ENCODE measurements at regions not wholly inside any gene's neighbourhood (a gene's known extent, or its start where the extent isn't known, plus 50 kb on each side); places are given as distances from the start of the nearest gene placed in this dataset.

GRCh38 chr5:169395136-169395535 lies 94.2 kb upstream of the SLIT3 start:
- DNase-seq: no peak
- Histone ChIP-seq H3K9me3 (peaks cover 6% of the 10 kb centered on the region; the same call in 1 of the 2 replicates), H3K4me1 (no peaks in the 10 kb centered on the region), H3K27me3 (replicated peaks; ENCODE audit: control insufficient read depth, insufficient read depth, low read length) (no peaks in the 10 kb centered on the region), H3K4me3 (ENCODE audit: low read depth, low read length) (no peak overlapping the region), H3K36me3 (ENCODE audit: control insufficient read depth, insufficient read depth, low read length) (no peaks in the 10 kb centered on the region)
- Mint-ChIP-seq H3K4me3 (ENCODE audit: unreplicated experiment) (no peak overlapping the region), H3K27me3 (ENCODE audit: insufficient read depth, unreplicated experiment) (peaks cover 3% of the 10 kb centered on the region), H3K9me3 (ENCODE audit: unreplicated experiment) (peaks cover 21% of the 10 kb centered on the region), H3K27ac (ENCODE audit: unreplicated experiment) (no peak overlapping the region), H3K36me3 (ENCODE audit: insufficient read depth, unreplicated experiment) (no peaks in the 10 kb centered on the region), H3K4me1 (ENCODE audit: low read depth, unreplicated experiment) (no peaks in the 10 kb centered on the region)
- intact Hi-C loops (cut with micrococcal nuclease; ENCODE audit: unreplicated experiment): no loop called here
- BruUV-seq (replicated peaks): no TSS peak
- CTCF ChIA-PET: no interaction called here
- POLR2A ChIA-PET: no interaction called here
- TF ChIP-seq CTCF (IDR thresholded peaks at IDR 0.05; ENCODE audit: insufficient read depth in 1 of 2, low read depth in 1 of 2, low read length in 1 of 2, severe bottlenecking in 1 of 2, unreplicated experiment in 1 of 2): no peak

- BruUV-seq (replicated peaks): no TSS peak
- peaks cover 6% of the 10 kb centered on the region; the same call in 1 of the 2 replicates for H3K9me3 ChIP-seq
- Mint-ChIP-seq H3K36me3 (ENCODE audit: insufficient read depth, unreplicated experiment) (no peaks in the 10 kb centered on the region), H3K9me3 (ENCODE audit: unreplicated experiment) (peaks cover 14% of the 10 kb centered on the region), H3K27me3 (ENCODE audit: insufficient read depth, unreplicated experiment) (no peaks in the 10 kb centered on the region), H3K4me3 (ENCODE audit: unreplicated experiment) (no peak overlapping the region), H3K27ac (ENCODE audit: unreplicated experiment) (no peak overlapping the region), H3K4me1 (ENCODE audit: low read depth, unreplicated experiment) (no peaks in the 10 kb centered on the region)
- TF ChIP-seq CTCF (IDR thresholded peaks at IDR 0.05; ENCODE audit: insufficient read depth in 1 of 2, low read depth in 1 of 2, low read length in 1 of 2, severe bottlenecking in 1 of 2, unreplicated experiment in 1 of 2): no peak
- no peaks in the 10 kb centered on the region for H3K27me3 ChIP-seq (replicated peaks; ENCODE audit: control insufficient read depth, insufficient read depth, low read length)
- no peak for DNase-seq
- H3K4me1 ChIP-seq: no peaks in the 10 kb centered on the region
- no peak overlapping the region for H3K4me3 ChIP-seq (ENCODE audit: low read depth, low read length)
- POLR2A ChIA-PET: no interaction called here
- CTCF ChIA-PET: no interaction called here
- intact Hi-C loops (cut with micrococcal nuclease; ENCODE audit: unreplicated experiment): no loop called here
- H3K36me3 ChIP-seq (ENCODE audit: control insufficient read depth, insufficient read depth, low read length): no peaks in the 10 kb centered on the region
Measured at GRCh38 chr5:169394371-169394770, 93.4 kb upstream of the SLIT3 start.

- no peak overlapping the region for H3K27ac Mint-ChIP-seq (ENCODE audit: unreplicated experiment)
- intact Hi-C loops (cut with micrococcal nuclease; ENCODE audit: unreplicated experiment): no loop called here
- Histone ChIP-seq H3K4me3 (ENCODE audit: low read depth, low read length) (no peak overlapping the region), H3K36me3 (ENCODE audit: control insufficient read depth, insufficient read depth, low read length) (no peaks in the 10 kb centered on the region), H3K27me3 (replicated peaks; ENCODE audit: control insufficient read depth, insufficient read depth, low read length) (no peaks in the 10 kb centered on the region), H3K4me1 (no peaks in the 10 kb centered on the region), H3K9me3 (peaks cover 6% of the 10 kb centered on the region; the same call in 1 of the 2 replicates)
- BruUV-seq (replicated peaks): no TSS peak
- no peak overlapping the region for H3K4me3 Mint-ChIP-seq (ENCODE audit: unreplicated experiment)
- ChIA-PET POLR2A (no interaction called here), CTCF (no interaction called here)
- H3K9me3 Mint-ChIP-seq (ENCODE audit: unreplicated experiment): peaks cover 9% of the 10 kb centered on the region
- no peaks in the 10 kb centered on the region for H3K36me3 Mint-ChIP-seq (ENCODE audit: insufficient read depth, unreplicated experiment)
- no peak for TF ChIP-seq CTCF (IDR thresholded peaks at IDR 0.05; ENCODE audit: insufficient read depth in 1 of 2, low read depth in 1 of 2, low read length in 1 of 2, severe bottlenecking in 1 of 2, unreplicated experiment in 1 of 2)
- DNase-seq: no peak
- no peaks in the 10 kb centered on the region for H3K4me1 Mint-ChIP-seq (ENCODE audit: low read depth, unreplicated experiment)
- no peaks in the 10 kb centered on the region for H3K27me3 Mint-ChIP-seq (ENCODE audit: insufficient read depth, unreplicated experiment)
Measured at GRCh38 chr5:169393907-169394306, 93.0 kb upstream of the SLIT3 start.

Measured in Caco-2 (cell line).